ENCODE measurements at regions not wholly inside any gene's neighbourhood (a gene's known extent, or its start where the extent isn't known, plus 50 kb on each side); places are given as distances from the start of the nearest gene placed in this dataset.
"Not testable (repeated sequence)": the region's sequence is repeated elsewhere in the genome, so short reads cannot be mapped to it uniquely, and the experiment has no call there.

GRCh38 chr3:81853431-81853830 lies 92.0 kb upstream of the GBE1 start:
- DNase-seq (ENCODE audit: low spot score): no peak

- DNase-seq (ENCODE audit: low spot score): no peak
Observed at GRCh38 chr3:81851176-81851575, 89.7 kb upstream of the GBE1 start.

- DNase-seq (ENCODE audit: low spot score): no peak
Observed at GRCh38 chr3:81846988-81847387, 85.5 kb upstream of the GBE1 start.

GRCh38 chr3:81841540-81841939 lies 80.1 kb upstream of the GBE1 start:
- no peak for DNase-seq (ENCODE audit: low spot score)

GRCh38 chr3:81839504-81840094 lies 78.2 kb upstream of the GBE1 start:
- no peak for DNase-seq (ENCODE audit: low spot score)

- DNase-seq (ENCODE audit: low spot score): no peak
Observed at GRCh38 chr3:81838457-81838856, 77.0 kb upstream of the GBE1 start.

- DNase-seq (ENCODE audit: low spot score): no peak
Observed at GRCh38 chr3:81837071-81837593, 75.7 kb upstream of the GBE1 start.

GRCh38 chr3:81829937-81830336 lies 68.5 kb upstream of the GBE1 start:
- no peak for DNase-seq (ENCODE audit: low spot score)

GRCh38 chr3:81829272-81829671 lies 67.8 kb upstream of the GBE1 start:
- not testable (repeated sequence) for DNase-seq (ENCODE audit: low spot score)

- DNase-seq (ENCODE audit: low spot score): no peak
Observed at GRCh38 chr3:81823882-81824395, 62.5 kb upstream of the GBE1 start.

- DNase-seq (ENCODE audit: low spot score): no peak
Observed at GRCh38 chr3:81823086-81823485, 61.6 kb upstream of the GBE1 start.

- DNase-seq (ENCODE audit: low spot score): no peak
Observed at GRCh38 chr3:81816473-81817250, 55.2 kb upstream of the GBE1 start.

- not testable (repeated sequence) for DNase-seq (ENCODE audit: low spot score)
Observed at GRCh38 chr3:81812098-81812497, 50.7 kb upstream of the GBE1 start.

All from left forelimb (tissue), 1 donor.